Mammary epithelial cell (primary cell): ENCODE measurements at regions not wholly inside any gene's neighbourhood (a gene's known extent, or its start where the extent isn't known, plus 50 kb on each side); places are given as distances from the start of the nearest gene placed in this dataset.

Experiments
- CTCF ChIP-seq, 2 donors: IDR thresholded peaks in 1 of 2; conservative IDR thresholded peaks in 1 of 2; 2 replicates each; pipeline ENCODE4 v1.5.1; 2011 to 2012; ENCODE audit warnings: inconsistent platforms in 2 of 2, low read length in 2 of 2, mild to moderate bottlenecking in 2 of 2, control low read depth in 1 of 2, low read depth in 1 of 2; ENCODE audit not compliant: insufficient read depth in 1 of 2; ENCODE audit errors: extremely low read depth in 1 of 2
- EZH2 ChIP-seq: IDR thresholded peaks from 2 replicates; pipeline ENCODE4 v1.6.1; 2012; ENCODE audit warnings: low read length, inconsistent platforms, borderline replicate concordance

DNA sequence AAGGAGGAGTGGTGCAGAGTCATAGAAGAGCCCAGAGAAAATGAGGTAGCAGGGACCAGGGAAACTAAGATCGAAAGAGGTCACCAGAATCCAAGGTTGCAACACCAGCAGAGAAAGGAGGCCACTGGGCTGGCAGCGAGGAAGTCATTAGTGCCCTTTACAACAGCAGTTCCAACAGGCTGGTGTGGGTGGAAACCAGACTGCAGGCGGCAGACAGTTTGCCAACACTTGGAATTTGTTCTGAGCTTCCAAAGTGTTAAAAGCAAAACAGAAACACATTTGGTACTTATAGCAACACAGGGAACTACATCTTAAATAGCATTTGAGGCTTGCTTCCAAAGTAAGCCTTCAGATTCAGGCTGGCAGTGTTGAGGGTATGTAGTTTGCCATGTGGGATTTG, 95.2 kb upstream of the PWP1 start:
- TF ChIP-seq CTCF (conservative IDR thresholded peaks at IDR 0.05 in 1 of 2, IDR thresholded peaks at IDR 0.05 in 1 of 2; ENCODE audit: extremely low read depth in 1 of 2, insufficient read depth in 1 of 2, low read depth in 1 of 2, low read length in 2 of 2), result no peak
- no peak for TF ChIP-seq EZH2
